Breast epithelium (tissue), 3 donors: ENCODE measurements at regions not wholly inside any gene's neighbourhood (a gene's known extent, or its start where the extent isn't known, plus 50 kb on each side); places are given as distances from the start of the nearest gene placed in this dataset.

ENCODE experiments used
- CTCF ChIP-seq, 3 donors: fragments of 450-650 bp; IDR thresholded peaks; one replicate each; pipeline ENCODE4 v1.5.1; 2016 to 2017; ENCODE audit warnings: antibody characterized with exemption in 3 of 3, mild to moderate bottlenecking in 3 of 3, moderate library complexity in 3 of 3
- POLR2A ChIP-seq: fragments of 450-650 bp; IDR thresholded peaks from one replicate; pipeline ENCODE4 v1.6.1; 2016; ENCODE audit warnings: antibody characterized with exemption, mild to moderate bottlenecking, moderate library complexity
- POLR2AphosphoS5 ChIP-seq, 3 donors: sonication (generic); formaldehyde crosslinking; IDR thresholded peaks; one replicate each; pipeline ENCODE4 v1.6.1; 2017; ENCODE audit warnings: antibody characterized with exemption in 3 of 3

- TF ChIP-seq CTCF (IDR thresholded peaks at IDR 0.05) (no peak), POLR2A (no peak), POLR2AphosphoS5 (IDR thresholded peaks at IDR 0.05) (no peak)
These were observed 179.8 kb upstream of the FOXN2 start for GRCh38 chr2:48134704-48135103.
